GM19239 (cell line): ENCODE measurements at regions not wholly inside any gene's neighbourhood (a gene's known extent, or its start where the extent isn't known, plus 50 kb on each side); places are given as distances from the start of the nearest gene placed in this dataset.

Source experiments
- DNase-seq: peaks from one replicate; pipeline ENCODE4 v3.0.0; 2011; ENCODE audit warnings: low spot score; ENCODE audit not compliant: insufficient read length
- FAIRE-seq: peaks from 2 replicates; lab custom pipeline; 2011; peaks lifted over from hg19 to GRCh38; lab: Jason Lieb, UNC

DNA sequence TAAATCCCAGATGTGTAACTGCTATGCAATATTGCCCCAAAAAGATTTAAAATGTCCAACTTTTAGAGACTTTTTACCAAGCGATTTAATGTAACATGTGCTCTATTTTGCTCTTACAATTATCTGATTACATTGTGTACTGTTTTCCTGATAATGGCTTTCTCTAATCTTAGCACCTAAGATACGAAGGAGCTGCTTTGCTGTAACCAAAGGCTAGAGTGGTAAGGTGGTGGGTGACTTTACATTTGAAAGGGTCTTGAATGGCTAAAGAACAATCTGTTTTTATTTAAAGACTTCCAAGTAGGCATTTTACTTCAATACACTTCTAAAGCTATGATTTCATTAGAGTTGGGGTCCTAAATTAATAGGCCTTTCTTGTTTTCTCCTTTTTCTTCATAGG is 1201.6 kb upstream of the MAP3K7 start:
- DNase-seq (no peak), FAIRE-seq (no peak)

DNA sequence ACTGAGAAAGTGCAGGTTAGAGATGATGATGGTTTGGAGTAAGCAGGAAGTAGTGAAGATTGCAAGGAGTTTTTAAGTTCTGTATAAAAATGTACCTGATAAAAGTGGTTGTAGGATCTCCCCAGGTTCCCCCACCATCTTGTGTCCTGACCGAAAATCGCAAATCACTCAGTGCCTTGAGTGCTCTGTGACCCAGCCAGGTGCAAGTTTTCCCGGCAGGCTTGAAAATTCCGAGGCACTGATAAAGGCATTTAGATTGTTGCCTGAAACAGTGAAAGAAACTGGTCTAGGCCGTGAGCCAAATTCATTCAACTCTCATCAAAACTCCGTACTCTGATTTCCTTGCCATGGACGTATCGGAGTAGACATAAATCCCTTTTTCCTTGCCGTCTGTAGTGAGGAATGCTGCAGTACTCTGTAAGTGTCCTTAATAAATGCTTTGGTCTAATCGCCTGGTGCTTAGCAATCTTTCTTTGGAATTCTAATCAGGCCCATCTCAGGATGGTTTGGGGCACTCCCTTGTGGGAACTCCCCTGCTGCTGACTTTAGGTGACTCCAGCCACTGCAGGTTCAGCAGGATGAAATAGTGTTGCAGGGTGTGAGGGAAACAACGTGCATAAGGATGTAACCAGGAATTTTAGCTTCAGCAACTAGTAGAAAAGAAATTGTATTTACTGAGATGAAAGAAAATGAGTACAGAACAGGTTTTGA is 1199.8 kb upstream of the MAP3K7 start:
- DNase-seq = no peak
- no peak for FAIRE-seq

DNA sequence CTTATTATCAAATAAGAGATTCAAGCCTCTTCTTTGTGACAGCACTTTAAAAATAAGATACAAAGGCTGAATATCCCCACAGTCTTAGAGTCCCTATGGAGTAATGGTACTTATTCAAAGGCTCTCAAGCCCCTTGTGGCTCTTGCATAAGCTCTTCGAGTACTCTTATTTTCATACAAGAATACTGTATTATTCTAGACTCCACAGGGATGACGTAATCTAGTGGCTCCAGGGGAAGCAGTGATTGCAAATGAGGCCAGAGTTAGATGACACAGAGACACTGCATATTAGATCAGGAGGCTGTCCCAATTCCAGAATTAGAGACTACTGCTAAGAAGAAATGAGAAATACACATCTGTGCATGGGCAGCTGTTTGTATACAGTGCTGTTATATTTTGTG is 1195.9 kb upstream of the MAP3K7 start:
- FAIRE-seq (no peak), DNase-seq (no peak)

DNA sequence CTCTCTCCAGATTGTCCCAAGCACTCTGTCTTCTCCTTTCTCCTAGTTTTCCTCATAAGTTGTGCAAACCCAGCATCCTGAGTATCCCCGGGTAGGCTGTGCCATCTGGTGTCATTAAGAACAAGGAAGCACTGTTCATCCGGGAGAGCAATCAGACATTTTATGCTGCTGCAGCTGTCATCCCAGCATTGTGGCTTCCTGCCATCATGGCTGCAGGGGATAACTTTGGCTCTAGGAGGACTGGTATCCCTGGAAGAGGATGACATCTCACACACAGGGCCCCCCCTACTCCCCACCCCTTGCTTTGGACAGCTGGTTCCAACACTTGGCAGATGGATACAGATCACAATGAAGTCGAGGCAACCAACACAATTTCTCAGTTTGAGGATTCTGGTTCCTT is 1195.1 kb upstream of the MAP3K7 start:
- FAIRE-seq = no peak
- no peak for DNase-seq

DNA sequence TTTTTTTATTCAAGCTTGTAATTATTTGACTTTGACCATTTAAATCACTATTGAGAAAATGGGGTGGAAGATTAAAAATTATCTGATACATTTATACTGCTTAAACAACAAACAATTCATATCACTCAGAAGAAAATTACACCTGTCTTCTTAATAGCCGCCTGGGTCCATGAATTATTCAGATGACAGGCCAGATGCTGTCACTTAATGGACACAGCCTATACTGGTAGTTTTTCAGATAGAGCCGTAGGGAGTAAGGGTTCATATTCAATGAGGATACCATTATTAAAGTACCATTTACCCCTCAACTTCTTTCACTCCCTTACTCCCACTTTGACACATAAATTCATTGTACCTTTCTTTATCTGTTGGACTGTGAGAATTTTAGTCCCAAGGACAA is 1193.4 kb upstream of the MAP3K7 start:
- DNase-seq = no peak
- FAIRE-seq = no peak

DNA sequence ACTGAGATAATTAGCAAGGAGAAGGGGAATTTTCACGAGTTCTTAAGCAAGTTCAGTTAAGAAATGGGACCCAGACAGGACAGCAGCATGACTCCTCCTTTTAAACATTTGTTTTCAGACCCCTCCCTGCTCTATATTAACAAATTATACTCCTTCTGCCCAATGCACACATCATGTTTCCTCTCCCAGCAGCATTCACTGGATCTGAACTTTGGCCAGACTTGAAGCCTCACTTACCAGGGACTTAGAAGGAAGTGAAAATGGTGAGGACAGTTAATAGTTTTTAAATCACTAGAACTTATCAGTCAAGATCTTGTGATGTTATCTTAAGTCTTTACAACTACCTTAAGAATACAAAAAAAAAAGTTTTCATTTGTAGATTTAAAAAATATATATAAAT is 1174.7 kb upstream of the MAP3K7 start:
- no peak for FAIRE-seq
- no peak for DNase-seq

DNA sequence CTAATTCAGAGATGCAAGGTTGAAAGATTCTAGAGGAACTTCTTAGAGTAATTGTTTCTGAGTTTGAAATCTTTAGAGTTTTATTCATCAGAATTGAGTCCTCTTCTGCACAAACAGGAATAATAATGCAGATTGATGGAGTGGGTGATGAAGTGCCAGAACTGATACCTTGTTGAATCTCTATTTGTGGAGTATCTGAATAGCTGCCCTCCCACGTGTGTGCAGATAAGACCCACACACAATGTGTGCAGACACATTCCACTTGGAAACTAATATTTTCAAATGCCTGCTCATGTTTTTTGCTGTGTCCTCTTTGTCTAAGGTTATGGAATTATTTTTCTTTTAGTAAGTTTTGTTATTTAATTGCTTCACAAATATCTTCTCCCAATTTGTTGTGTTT is 1167.8 kb upstream of the MAP3K7 start:
- FAIRE-seq (no peak), DNase-seq (no peak)

DNA sequence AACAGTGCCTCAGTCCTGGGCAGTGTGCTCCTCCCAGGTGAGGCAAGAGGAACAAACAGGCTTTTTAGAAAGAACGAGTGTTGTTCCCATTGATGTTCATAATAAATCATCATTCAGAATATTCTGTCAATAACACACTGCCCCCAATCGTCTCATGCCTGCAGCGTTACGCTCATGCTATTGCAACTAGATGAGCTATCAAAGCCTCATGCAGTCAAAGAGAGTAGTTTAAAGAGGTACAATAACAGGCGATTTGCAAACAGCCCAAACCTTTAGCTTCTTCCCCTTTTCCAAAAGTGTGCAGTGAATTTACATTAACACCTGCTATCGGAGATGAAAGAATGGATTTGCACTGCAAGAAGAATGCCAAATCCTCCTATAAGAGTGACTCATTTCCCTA is 1164.7 kb upstream of the MAP3K7 start:
- FAIRE-seq = no peak

DNA sequence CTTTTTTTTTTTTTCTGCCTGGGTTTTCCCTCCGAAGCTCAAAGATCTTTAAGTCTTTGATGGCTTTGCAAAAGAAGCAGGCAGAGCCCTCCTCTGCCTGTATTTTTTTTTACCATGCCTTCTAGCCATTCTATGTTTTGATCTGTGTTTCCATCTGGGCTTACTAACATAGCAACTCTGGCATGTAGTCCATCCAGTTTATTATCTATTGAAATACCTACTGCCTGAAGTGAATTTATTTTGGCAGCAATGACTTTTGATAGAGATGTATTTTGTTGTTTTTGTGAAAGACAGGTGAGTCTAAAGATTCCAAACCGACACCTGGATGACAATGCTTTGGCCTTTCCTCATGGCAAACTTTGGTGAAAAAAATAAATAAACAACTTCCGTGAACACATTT is 1157.7 kb upstream of the MAP3K7 start:
- FAIRE-seq = no peak
- DNase-seq = no peak

More for the DNA sequence above, 1164.7 kb upstream of the MAP3K7 start:
- DNase-seq = no peak

DNA sequence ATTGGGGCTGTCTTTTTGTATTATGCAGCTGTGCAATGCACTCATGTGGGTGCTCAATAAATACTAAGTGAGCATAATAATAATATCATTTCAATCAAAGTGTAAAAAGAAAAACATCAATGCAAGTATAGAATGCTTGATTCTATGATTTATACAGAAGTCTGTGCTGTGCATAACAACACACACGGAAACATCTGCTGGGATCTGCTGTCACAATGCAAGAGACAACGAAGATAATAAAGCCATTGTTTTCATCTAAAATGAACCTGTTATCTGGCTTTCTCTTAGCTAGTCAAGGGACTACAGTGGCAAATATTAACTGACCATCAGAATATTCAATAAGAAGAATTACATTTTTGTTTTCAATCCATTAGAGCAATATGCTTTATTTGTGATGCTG is 1156.9 kb upstream of the MAP3K7 start:
- no peak for DNase-seq
- no peak for FAIRE-seq

DNA sequence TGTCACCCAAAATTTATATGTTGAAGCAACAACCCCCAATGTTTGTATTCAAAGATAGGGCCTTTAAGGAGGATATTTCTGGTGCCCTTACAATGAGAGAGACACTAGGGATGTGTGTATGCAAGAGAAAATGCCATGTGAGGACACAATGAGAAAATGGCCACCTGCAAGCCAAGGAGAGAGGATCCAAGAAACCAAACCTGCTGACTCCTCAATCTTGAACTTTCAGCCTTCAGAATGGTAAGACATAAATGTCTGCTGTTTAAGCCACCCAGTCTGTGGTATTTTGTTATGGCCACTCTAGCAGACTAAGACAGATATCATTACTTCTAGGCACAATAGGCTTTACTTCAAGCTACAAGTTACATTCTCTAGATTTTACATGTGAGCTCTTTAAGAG is 1145.1 kb upstream of the MAP3K7 start:
- FAIRE-seq = no peak
- DNase-seq = no peak

DNA sequence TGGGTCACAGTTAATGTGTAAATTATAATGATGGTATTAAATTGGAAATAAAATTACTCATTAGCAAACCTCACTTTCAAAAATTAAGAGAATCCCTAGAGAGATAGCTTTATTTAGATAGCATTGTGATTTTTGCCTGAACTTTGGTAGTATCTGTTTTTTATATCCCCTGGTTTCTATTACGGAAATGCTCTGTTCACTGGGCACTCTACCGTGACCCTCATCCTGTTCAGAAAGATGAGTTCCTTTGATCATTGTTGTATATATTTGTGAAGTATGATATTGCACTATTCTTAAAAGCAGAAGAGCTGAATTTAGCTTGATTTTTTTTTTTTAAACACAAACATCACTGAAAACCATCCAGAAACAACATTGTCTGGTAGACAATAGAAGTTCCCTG is 1143.8 kb upstream of the MAP3K7 start:
- no peak for DNase-seq
- no peak for FAIRE-seq

DNA sequence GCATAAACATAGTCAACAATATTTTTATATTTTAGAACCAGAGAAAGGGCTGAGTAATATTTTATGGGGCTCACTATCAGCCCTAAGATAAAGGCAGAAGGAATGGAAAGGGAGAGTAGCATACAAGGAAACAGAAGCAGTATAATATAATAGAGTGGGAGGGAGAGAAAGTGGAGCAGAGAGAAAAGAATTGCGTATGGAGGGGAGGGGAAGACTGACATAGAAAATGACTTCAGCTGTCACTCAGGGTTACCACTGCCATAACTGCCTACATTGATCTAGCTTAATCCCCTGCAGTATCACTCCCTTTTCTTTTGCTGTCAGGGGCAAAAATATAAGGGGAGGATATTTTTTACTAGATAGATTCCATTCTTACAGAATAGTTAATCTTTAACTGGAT is 1133.5 kb upstream of the MAP3K7 start:
- FAIRE-seq (no peak), DNase-seq (no peak)

DNA sequence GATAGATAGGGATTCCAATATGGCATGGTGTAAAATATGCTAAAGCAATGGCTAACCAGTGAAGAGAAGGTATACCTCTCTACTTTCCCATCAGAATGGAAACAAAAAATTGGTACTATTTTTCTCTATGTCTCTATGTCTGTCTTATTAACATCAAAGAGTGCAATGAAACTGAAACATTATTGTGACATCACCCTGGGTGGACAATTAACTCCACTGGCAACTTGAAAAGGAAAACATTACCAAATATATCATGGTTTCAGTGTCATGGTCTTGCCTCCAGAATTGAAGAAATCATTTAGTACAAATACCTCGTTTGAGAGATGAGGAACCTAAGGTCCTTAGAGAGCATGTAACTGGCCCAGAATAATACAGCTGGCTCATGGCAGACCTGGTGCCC is 1132.5 kb upstream of the MAP3K7 start:
- no peak for DNase-seq

DNA sequence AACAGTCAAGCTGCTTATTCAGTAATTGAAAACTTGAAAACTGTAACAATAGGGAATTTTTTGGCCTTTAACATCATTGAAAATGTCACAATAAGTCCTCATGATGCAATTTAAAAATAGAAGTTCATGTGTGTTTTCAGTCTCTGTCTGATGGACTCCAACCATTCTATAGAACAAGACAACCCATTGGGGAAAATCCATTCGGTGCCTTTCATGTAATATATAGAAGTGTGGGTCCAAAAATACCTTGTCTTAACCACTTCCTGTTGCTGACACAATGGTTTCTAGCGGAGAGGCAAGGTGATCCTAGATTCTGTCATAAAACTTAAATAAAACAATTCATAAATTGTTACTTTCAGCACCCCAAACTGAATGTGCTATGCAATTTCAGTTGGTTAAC is 1131.3 kb upstream of the MAP3K7 start:
- no peak for FAIRE-seq
- no peak for DNase-seq

More for the DNA sequence above, 1132.5 kb upstream of the MAP3K7 start:
- peak; percentile 56 for FAIRE-seq

DNA sequence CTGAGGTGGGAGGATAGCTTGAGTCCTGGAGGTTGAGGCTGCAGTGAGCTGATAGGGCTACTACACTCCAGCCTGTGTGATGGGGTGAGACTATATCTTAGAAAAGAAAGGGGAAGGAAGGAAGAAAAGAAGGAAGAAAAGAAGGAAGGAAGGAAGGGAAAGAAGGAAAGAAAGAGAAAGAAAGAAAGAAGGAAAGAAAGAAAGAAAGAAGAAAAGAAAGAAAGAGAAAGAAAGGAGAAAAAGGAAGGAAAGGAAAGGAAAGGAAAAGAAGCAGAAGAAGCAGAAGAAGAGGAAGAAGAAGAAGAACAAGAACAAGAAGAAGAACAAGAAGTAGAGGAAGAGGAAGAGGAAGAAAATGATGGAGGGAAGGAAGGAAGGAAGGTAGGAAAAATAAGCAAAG is 1130.2 kb upstream of the MAP3K7 start:
- no peak for FAIRE-seq
- no peak for DNase-seq

DNA sequence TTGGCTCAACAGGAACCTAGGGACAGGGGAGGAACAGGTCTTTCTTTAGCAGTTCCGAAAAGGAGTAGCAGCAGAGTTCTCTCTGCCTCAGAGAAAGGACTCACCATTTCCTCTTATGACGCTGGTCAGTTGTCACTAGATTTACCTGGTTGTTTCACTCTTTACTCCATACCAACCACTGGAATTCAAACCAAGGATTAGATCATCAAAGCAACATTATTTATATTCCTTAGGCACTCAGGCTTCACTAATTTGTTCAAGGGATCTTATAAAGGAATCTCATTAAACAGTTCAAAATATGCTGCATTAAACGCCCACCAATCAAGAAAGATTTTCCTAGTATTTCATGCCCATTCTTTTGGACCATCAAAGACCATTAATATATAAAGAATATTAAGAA is 1129.5 kb upstream of the MAP3K7 start:
- FAIRE-seq = no peak
- no peak for DNase-seq

DNA sequence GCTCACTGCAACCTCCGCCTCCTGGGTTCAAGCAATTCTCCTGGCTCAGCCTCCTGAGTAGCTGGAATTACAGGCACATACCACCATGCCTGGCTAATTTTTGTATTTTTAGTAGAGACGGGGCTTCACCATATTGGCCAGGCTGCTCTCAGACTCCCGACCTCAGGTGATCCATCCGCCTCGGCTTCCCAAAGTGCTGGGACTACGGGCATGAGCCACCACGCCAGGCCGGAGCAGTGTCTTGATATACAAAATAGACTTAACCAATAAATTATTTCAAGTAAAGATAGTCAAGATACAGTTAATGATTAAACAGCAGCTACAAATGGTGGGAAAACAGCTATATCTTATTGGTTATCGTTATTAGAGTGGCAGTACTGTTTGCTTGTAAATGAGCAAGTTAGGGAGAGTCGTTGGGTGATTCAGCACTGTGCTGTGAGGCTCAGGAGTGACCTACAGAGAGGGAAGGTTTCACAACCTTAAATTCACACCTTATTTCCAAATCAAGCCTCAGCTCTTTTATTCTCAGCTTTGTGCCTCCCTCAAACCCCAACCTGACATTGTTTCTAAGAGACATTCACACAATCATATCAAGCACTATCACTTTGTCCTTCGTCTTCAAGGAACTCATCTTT is 1128.4 kb upstream of the MAP3K7 start:
- no peak for FAIRE-seq

DNA sequence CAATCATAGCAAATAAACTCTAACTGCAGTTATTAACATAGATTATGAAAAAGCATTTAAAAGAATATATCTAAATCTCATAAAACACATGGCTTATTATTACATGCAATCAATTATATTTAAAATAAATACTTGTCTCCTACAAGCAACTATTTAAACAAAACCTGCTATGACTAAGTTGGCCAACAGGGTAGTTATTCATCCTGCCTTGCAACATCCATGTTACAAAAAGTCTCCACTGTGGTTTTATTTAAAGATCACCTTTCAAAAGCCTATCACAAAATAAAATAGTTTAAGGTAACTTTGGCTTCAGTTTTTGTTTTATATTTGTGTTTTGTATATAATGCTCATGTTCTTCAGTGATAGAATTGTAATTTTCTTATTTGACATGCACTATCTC is 1127.0 kb upstream of the MAP3K7 start:
- DNase-seq = no peak
- no peak for FAIRE-seq

More for the DNA sequence above, 1128.4 kb upstream of the MAP3K7 start:
- DNase-seq = no peak

DNA sequence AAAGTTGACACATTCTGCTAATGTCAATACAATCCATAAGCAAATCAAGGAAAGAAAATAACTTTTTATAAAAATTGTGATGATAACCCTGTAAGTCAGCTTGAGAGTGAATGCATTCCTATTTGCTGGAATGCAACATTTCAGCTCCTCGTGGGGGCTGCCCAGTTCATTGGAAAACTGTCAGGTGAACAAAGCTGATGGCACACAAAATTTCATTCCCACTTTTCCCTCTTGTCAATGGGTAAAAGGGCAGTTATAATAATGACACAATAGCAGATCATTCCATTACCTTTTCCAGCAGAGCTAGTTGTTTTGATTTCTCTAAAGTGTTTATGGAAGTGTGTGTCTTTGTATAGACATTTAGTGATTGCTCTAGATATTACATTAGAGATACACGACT is 1124.6 kb upstream of the MAP3K7 start:
- DNase-seq (no peak), FAIRE-seq (no peak)

DNA sequence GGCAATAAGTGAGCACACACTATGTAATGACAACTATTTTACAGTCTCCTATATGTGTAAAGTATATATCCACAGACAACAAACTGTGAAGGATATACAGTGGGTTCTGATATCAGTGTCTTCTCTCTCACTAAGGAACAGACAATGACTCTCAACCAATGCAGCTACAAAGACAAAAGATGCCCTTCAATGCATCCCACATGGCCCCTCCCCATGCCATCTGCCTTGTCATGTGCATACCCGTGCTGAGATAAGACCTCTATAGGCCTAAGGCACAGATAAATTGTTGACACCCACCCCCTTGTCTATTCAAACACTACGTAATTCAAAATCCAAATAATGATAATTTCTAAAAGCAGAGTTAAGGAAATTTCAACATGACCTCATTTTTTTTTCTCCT is 1123.5 kb upstream of the MAP3K7 start:
- FAIRE-seq = no peak
- DNase-seq = no peak

DNA sequence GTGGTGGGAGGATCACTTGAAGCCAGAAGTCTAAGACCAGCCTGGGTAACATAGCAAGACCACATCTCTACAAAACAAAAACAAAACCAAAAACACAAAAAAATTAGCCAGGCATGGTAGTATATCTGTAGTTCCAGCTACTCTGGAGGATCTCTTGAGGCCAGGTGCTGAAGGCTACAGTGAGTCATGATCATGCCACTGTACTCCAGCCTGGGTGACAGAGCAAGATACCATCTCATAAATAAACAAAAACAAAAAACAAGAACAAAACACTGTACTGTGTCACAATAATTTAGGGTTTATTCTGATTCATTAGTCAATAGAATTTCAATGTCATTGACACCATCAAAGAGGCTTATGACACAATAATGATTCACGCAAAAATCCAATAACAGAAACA is 1121.7 kb upstream of the MAP3K7 start:
- FAIRE-seq (no peak), DNase-seq (no peak)
